ENCODE measurements at regions not wholly inside any gene's neighbourhood (a gene's known extent, or its start where the extent isn't known, plus 50 kb on each side); places are given as distances from the start of the nearest gene placed in this dataset.

DNA sequence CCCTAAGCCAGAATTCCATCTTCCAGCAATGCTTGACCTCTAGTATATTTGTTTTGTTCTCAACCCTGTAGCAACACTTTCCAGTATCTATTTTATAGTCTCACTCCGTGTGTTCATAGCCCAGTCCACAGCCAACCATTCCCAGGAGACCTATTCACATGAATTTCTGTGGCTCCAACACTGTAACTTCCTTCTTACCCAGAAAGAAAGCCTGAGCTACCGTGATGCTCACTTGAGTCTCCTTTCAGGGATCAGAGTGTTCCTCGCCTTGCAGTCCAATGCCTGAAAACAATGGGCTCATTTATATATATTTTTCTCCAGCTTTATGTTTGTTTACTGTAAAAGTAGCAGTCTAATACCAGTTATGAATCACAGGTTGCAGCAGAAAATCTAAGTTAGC is 645.0 kb upstream of the NOVA1 start:
- TF ChIP-seq, protein P1, sequence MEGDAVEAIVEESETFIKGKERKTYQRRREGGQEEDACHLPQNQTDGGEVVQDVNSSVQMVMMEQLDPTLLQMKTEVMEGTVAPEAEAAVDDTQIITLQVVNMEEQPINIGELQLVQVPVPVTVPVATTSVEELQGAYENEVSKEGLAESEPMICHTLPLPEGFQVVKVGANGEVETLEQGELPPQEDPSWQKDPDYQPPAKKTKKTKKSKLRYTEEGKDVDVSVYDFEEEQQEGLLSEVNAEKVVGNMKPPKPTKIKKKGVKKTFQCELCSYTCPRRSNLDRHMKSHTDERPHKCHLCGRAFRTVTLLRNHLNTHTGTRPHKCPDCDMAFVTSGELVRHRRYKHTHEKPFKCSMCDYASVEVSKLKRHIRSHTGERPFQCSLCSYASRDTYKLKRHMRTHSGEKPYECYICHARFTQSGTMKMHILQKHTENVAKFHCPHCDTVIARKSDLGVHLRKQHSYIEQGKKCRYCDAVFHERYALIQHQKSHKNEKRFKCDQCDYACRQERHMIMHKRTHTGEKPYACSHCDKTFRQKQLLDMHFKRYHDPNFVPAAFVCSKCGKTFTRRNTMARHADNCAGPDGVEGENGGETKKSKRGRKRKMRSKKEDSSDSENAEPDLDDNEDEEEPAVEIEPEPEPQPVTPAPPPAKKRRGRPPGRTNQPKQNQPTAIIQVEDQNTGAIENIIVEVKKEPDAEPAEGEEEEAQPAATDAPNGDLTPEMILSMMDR (IDR thresholded peaks at IDR 0.05) = no peak
- TF ChIP-seq, protein P2, sequence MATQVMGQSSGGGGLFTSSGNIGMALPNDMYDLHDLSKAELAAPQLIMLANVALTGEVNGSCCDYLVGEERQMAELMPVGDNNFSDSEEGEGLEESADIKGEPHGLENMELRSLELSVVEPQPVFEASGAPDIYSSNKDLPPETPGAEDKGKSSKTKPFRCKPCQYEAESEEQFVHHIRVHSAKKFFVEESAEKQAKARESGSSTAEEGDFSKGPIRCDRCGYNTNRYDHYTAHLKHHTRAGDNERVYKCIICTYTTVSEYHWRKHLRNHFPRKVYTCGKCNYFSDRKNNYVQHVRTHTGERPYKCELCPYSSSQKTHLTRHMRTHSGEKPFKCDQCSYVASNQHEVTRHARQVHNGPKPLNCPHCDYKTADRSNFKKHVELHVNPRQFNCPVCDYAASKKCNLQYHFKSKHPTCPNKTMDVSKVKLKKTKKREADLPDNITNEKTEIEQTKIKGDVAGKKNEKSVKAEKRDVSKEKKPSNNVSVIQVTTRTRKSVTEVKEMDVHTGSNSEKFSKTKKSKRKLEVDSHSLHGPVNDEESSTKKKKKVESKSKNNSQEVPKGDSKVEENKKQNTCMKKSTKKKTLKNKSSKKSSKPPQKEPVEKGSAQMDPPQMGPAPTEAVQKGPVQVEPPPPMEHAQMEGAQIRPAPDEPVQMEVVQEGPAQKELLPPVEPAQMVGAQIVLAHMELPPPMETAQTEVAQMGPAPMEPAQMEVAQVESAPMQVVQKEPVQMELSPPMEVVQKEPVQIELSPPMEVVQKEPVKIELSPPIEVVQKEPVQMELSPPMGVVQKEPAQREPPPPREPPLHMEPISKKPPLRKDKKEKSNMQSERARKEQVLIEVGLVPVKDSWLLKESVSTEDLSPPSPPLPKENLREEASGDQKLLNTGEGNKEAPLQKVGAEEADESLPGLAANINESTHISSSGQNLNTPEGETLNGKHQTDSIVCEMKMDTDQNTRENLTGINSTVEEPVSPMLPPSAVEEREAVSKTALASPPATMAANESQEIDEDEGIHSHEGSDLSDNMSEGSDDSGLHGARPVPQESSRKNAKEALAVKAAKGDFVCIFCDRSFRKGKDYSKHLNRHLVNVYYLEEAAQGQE (IDR thresholded peaks at IDR 0.05; ENCODE audit: insufficient read depth in 1 of 2, low read depth in 2 of 2, low read length in 1 of 2) = no peak
- TF ChIP-seq POLR2AphosphoS5 (IDR thresholded peaks at IDR 0.05; ENCODE audit: low read depth, low read length) = no peak
